ENCODE measurements at regions not wholly inside any gene's neighbourhood (a gene's known extent, or its start where the extent isn't known, plus 50 kb on each side); places are given as distances from the start of the nearest gene placed in this dataset.

DNA sequence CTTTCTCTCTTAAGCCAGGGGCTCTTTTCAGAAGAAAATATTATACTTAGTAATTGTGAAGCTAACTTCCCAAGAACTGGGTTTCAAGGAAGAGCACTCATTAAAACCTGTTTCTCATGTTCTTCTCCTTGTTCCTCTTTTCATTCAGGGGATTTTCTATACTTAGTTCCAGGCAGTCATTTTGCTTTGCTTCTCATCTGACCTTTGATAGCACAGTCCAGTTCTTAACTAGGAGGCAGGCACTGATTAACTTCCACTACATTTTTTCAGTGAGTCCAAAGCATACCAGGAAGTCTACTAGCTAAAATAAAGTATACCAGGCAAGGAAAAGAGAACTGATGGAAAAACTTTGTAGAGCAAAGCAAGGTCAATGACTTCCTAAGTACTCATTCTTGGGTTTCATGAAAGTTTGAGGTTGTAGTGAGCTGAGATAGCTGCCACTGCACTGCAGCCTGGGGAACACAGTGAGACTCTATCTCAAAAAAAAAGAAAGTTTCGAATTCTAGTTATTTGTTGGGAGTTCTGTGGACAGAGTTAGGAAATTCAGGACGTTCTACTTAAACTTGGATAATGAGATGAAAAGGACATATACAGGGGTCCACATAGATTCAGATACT, 190.1 kb upstream of the HS3ST1 start:
- Histone ChIP-seq H3K27ac (no peak overlapping the region), H3K9me3 (no peaks in the 10 kb centered on the region), H3K4me1 (peaks cover 0 to 4% (median 0%) of the 10 kb centered on the region in 6 donors), H3K36me3 (no peaks in the 10 kb centered on the region), H3K27me3 (replicated peaks in 1 of 7) (no peaks in the 10 kb centered on the region), H3K4me3 (no peak overlapping the region)
- TF ChIP-seq POLR2AphosphoS5 (IDR thresholded peaks at IDR 0.05) (no peak), POLR2A (IDR thresholded peaks at IDR 0.05) (no peak)
- TF ChIP-seq, protein P1, sequence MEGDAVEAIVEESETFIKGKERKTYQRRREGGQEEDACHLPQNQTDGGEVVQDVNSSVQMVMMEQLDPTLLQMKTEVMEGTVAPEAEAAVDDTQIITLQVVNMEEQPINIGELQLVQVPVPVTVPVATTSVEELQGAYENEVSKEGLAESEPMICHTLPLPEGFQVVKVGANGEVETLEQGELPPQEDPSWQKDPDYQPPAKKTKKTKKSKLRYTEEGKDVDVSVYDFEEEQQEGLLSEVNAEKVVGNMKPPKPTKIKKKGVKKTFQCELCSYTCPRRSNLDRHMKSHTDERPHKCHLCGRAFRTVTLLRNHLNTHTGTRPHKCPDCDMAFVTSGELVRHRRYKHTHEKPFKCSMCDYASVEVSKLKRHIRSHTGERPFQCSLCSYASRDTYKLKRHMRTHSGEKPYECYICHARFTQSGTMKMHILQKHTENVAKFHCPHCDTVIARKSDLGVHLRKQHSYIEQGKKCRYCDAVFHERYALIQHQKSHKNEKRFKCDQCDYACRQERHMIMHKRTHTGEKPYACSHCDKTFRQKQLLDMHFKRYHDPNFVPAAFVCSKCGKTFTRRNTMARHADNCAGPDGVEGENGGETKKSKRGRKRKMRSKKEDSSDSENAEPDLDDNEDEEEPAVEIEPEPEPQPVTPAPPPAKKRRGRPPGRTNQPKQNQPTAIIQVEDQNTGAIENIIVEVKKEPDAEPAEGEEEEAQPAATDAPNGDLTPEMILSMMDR (IDR thresholded peaks at IDR 0.05 in 8 of 11, conservative IDR thresholded peaks at IDR 0.05 in 3 of 11) = no peak
- DNase-seq = no peak
- 38 to 75% (median 43%) methylated on average over 2 of the region's 2 CpGs for WGBS, 5 donors
- intact Hi-C loops (cut with DNase I; ENCODE audit: low total_unique reads) = no loop called here

GRCh38 chr4:11616856-11617255, 188.2 kb upstream of the HS3ST1 start:
- Histone ChIP-seq H3K36me3 (no peaks in the 10 kb centered on the region), H3K4me3 (no peak overlapping the region), H3K4me1 (peaks cover 0 to 4% (median 0%) of the 10 kb centered on the region in 6 donors), H3K27ac (no peak overlapping the region), H3K9me3 (no peaks in the 10 kb centered on the region), H3K27me3 (replicated peaks in 1 of 7) (no peaks in the 10 kb centered on the region)
- WGBS, 5 donors = 84 to 94% (median 88%) methylated on average over 4 of the region's 4 CpGs
- no peak for DNase-seq
- TF ChIP-seq POLR2AphosphoS5 (IDR thresholded peaks at IDR 0.05) = no peak
- TF ChIP-seq, protein P1 (IDR thresholded peaks at IDR 0.05 in 8 of 11, conservative IDR thresholded peaks at IDR 0.05 in 3 of 11) = no peak
- intact Hi-C loops (cut with DNase I; ENCODE audit: low total_unique reads) = no loop called here

- 72 to 85% (median 78%) methylated on average over 7 of the region's 7 CpGs for WGBS, 5 donors
- DNase-seq = no peak
- no peaks in the 10 kb centered on the region for H3K9me3 ChIP-seq
- H3K36me3 ChIP-seq = no peaks in the 10 kb centered on the region
- no peak overlapping the region for H3K27ac ChIP-seq
- H3K27me3 ChIP-seq (replicated peaks in 1 of 7) = no peaks in the 10 kb centered on the region
- TF ChIP-seq, protein P1 (IDR thresholded peaks at IDR 0.05 in 8 of 11, conservative IDR thresholded peaks at IDR 0.05 in 3 of 11) = no peak
- H3K4me3 ChIP-seq = no peak overlapping the region
- intact Hi-C loops (cut with DNase I; ENCODE audit: low total_unique reads) = no loop called here
- H3K4me1 ChIP-seq = peaks cover 0 to 4% (median 0%) of the 10 kb centered on the region in 6 donors
Observed at GRCh38 chr4:11615601-11616000, 186.9 kb upstream of the HS3ST1 start.

GRCh38 chr4:11614426-11614825, 185.7 kb upstream of the HS3ST1 start:
- TF ChIP-seq, protein P1 (IDR thresholded peaks at IDR 0.05 in 8 of 11, conservative IDR thresholded peaks at IDR 0.05 in 3 of 11) = no peak
- TF ChIP-seq POLR2A (IDR thresholded peaks at IDR 0.05) (no peak), POLR2AphosphoS5 (IDR thresholded peaks at IDR 0.05) (no peak)
- H3K9me3 ChIP-seq = no peaks in the 10 kb centered on the region
- H3K36me3 ChIP-seq = no peaks in the 10 kb centered on the region
- no peak for DNase-seq
- H3K4me3 ChIP-seq = no peak overlapping the region
- no peak overlapping the region for H3K27ac ChIP-seq
- H3K27me3 ChIP-seq (replicated peaks in 1 of 7) = no peaks in the 10 kb centered on the region
- intact Hi-C loops (cut with DNase I; ENCODE audit: low total_unique reads) = no loop called here
- peaks cover 0 to 4% (median 0%) of the 10 kb centered on the region in 6 donors for H3K4me1 ChIP-seq
- WGBS, 5 donors = 89 to 97% (median 93%) methylated on average over 5 of the region's 5 CpGs
